ENCODE measurements at regions not wholly inside any gene's neighbourhood (a gene's known extent, or its start where the extent isn't known, plus 50 kb on each side); places are given as distances from the start of the nearest gene placed in this dataset.
"Not testable (repeated sequence)": the region's sequence is repeated elsewhere in the genome, so short reads cannot be mapped to it uniquely, and the experiment has no call there.

- no peak for TF ChIP-seq EZH2phosphoT487 (IDR thresholded peaks at IDR 0.05; ENCODE audit: borderline replicate concordance)
- no peak overlapping the region for H3K4me3 ChIP-seq (ENCODE audit: low read length, poor library complexity, severe bottlenecking)
- no peak overlapping the region for H3K9ac ChIP-seq (ENCODE audit: low read depth, low read length, poor library complexity, severe bottlenecking)
- no peaks in the 10 kb centered on the region for H3K79me2 ChIP-seq (ENCODE audit: insufficient read depth, low read length)
- H4K20me1 ChIP-seq (ENCODE audit: insufficient read depth, low read length, poor library complexity, severe bottlenecking): no peaks in the 10 kb centered on the region
- no peaks in the 10 kb centered on the region for H3F3A ChIP-seq (ENCODE audit: low read depth)
- no peaks in the 10 kb centered on the region for H3K27me3 ChIP-seq (ENCODE audit: insufficient read depth, low read length, poor library complexity, severe bottlenecking)
- H2AFZ ChIP-seq (ENCODE audit: low read length): no peak overlapping the region
- no peaks in the 10 kb centered on the region for H3K36me3 ChIP-seq (ENCODE audit: insufficient read depth, low read length)
- H3K9me3 ChIP-seq (ENCODE audit: insufficient read depth, low read depth, low read length): no peaks in the 10 kb centered on the region
- no peaks in the 10 kb centered on the region for H3K4me1 ChIP-seq (ENCODE audit: insufficient read depth, low read length, poor library complexity, severe bottlenecking)
- H3K4me2 ChIP-seq (ENCODE audit: low read depth, low read length, poor library complexity, severe bottlenecking): no peak overlapping the region
- no peaks in the 10 kb centered on the region for H3K9me2 ChIP-seq (replicated peaks; ENCODE audit: low read depth, low read length)
Measured at GRCh38 chr3:174362556-174362955, 496.6 kb upstream of the NAALADL2 start.

- H4K20me1 ChIP-seq (ENCODE audit: insufficient read depth, low read length, poor library complexity, severe bottlenecking): no peaks in the 10 kb centered on the region
- no peak for TF ChIP-seq EZH2phosphoT487 (IDR thresholded peaks at IDR 0.05; ENCODE audit: borderline replicate concordance)
- TF ChIP-seq CTCF (conservative IDR thresholded peaks at IDR 0.05; ENCODE audit: low read length): no peak
- no peak overlapping the region for H3K4me2 ChIP-seq (ENCODE audit: low read depth, low read length, poor library complexity, severe bottlenecking)
Measured at GRCh38 chr3:174363256-174363655, 495.9 kb upstream of the NAALADL2 start.

GRCh38 chr3:174365796-174366195 lies 493.3 kb upstream of the NAALADL2 start:
- Histone ChIP-seq H3F3A (ENCODE audit: low read depth) (no peaks in the 10 kb centered on the region), H3K4me3 (ENCODE audit: low read length, poor library complexity, severe bottlenecking) (no peak overlapping the region), H3K9me3 (ENCODE audit: insufficient read depth, low read depth, low read length) (no peaks in the 10 kb centered on the region), H3K27me3 (ENCODE audit: insufficient read depth, low read length, poor library complexity, severe bottlenecking) (no peaks in the 10 kb centered on the region), H3K4me1 (ENCODE audit: insufficient read depth, low read length, poor library complexity, severe bottlenecking) (no peaks in the 10 kb centered on the region), H4K20me1 (ENCODE audit: insufficient read depth, low read length, poor library complexity, severe bottlenecking) (no peaks in the 10 kb centered on the region), H3K36me3 (ENCODE audit: insufficient read depth, low read length) (no peaks in the 10 kb centered on the region), H3K4me2 (ENCODE audit: low read depth, low read length, poor library complexity, severe bottlenecking) (no peak overlapping the region), H3K9ac (ENCODE audit: low read depth, low read length, poor library complexity, severe bottlenecking) (no peak overlapping the region), H3K9me2 (replicated peaks; ENCODE audit: low read depth, low read length) (no peaks in the 10 kb centered on the region), H3K79me2 (ENCODE audit: insufficient read depth, low read length) (no peaks in the 10 kb centered on the region), H2AFZ (ENCODE audit: low read length) (no peak overlapping the region)
- TF ChIP-seq CTCF (conservative IDR thresholded peaks at IDR 0.05; ENCODE audit: low read length) (no peak), EZH2phosphoT487 (IDR thresholded peaks at IDR 0.05; ENCODE audit: borderline replicate concordance) (no peak)

More at GRCh38 chr3:174363256-174363655, 495.9 kb upstream of the NAALADL2 start:
- Histone ChIP-seq H3K9me2 (replicated peaks; ENCODE audit: low read depth, low read length) (no peaks in the 10 kb centered on the region), H3K27me3 (ENCODE audit: insufficient read depth, low read length, poor library complexity, severe bottlenecking) (no peaks in the 10 kb centered on the region), H3K9ac (ENCODE audit: low read depth, low read length, poor library complexity, severe bottlenecking) (no peak overlapping the region), H3F3A (ENCODE audit: low read depth) (no peaks in the 10 kb centered on the region), H3K4me1 (ENCODE audit: insufficient read depth, low read length, poor library complexity, severe bottlenecking) (no peaks in the 10 kb centered on the region), H2AFZ (ENCODE audit: low read length) (no peak overlapping the region), H3K9me3 (ENCODE audit: insufficient read depth, low read depth, low read length) (no peaks in the 10 kb centered on the region), H3K36me3 (ENCODE audit: insufficient read depth, low read length) (no peaks in the 10 kb centered on the region), H3K79me2 (ENCODE audit: insufficient read depth, low read length) (no peaks in the 10 kb centered on the region), H3K4me3 (ENCODE audit: low read length, poor library complexity, severe bottlenecking) (no peak overlapping the region)

- H2AFZ ChIP-seq (ENCODE audit: low read length); H3K4me3 ChIP-seq (ENCODE audit: low read length, poor library complexity, severe bottlenecking); H3K36me3 ChIP-seq (ENCODE audit: insufficient read depth, low read length); H3K4me2 ChIP-seq (ENCODE audit: low read depth, low read length, poor library complexity, severe bottlenecking); H3K4me1 ChIP-seq (ENCODE audit: insufficient read depth, low read length, poor library complexity, severe bottlenecking); H4K20me1 ChIP-seq (ENCODE audit: insufficient read depth, low read length, poor library complexity, severe bottlenecking); H3F3A ChIP-seq (ENCODE audit: low read depth); H3K9ac ChIP-seq (ENCODE audit: low read depth, low read length, poor library complexity, severe bottlenecking); H3K79me2 ChIP-seq (ENCODE audit: insufficient read depth, low read length); H3K27me3 ChIP-seq (ENCODE audit: insufficient read depth, low read length, poor library complexity, severe bottlenecking); H3K9me3 ChIP-seq (ENCODE audit: insufficient read depth, low read depth, low read length); H3K9me2 ChIP-seq (replicated peaks; ENCODE audit: low read depth, low read length): not testable (repeated sequence)
Measured at GRCh38 chr3:174366904-174367303, 492.2 kb upstream of the NAALADL2 start.

All from Loucy (cell line).